HG03460 (cell line): ENCODE measurements at regions not wholly inside any gene's neighbourhood (a gene's known extent, or its start where the extent isn't known, plus 50 kb on each side); places are given as distances from the start of the nearest gene placed in this dataset.
"Not testable (repeated sequence)": the region's sequence is repeated elsewhere in the genome, so short reads cannot be mapped to it uniquely, and the experiment has no call there.

ENCODE experiments used
- ATAC-seq: cut with Tn5 transposase; IDR thresholded peaks from one replicate; pipeline ENCODE4 v1.9.1; 2021; ENCODE audit not compliant: unreplicated experiment

GRCh38 chr3:94314218-94314883 is 251.5 kb downstream of the NSUN3 start:
- ATAC-seq: no peak

- ATAC-seq: no peak
Observed at GRCh38 chr3:94317017-94317416, 254.2 kb downstream of the NSUN3 start.

GRCh38 chr3:94323596-94323995 is 260.7 kb downstream of the NSUN3 start:
- ATAC-seq: no peak

- no peak for ATAC-seq
Observed at GRCh38 chr3:94331831-94332230, 269.0 kb downstream of the NSUN3 start.

GRCh38 chr3:94336046-94336753 is 273.3 kb downstream of the NSUN3 start:
- ATAC-seq: no peak

- no peak for ATAC-seq
Observed at GRCh38 chr3:94345101-94345500, 282.2 kb downstream of the NSUN3 start.

- no peak for ATAC-seq
Observed at GRCh38 chr3:94349310-94349878, 286.5 kb downstream of the NSUN3 start.

- ATAC-seq: no peak
Observed at GRCh38 chr3:94356581-94356980, 293.7 kb downstream of the NSUN3 start.

- ATAC-seq: no peak
Observed at GRCh38 chr3:94359996-94360395, 297.1 kb downstream of the NSUN3 start.

GRCh38 chr3:94360987-94361386 is 298.1 kb downstream of the NSUN3 start:
- no peak for ATAC-seq

GRCh38 chr3:94362393-94362792 is 299.5 kb downstream of the NSUN3 start:
- no peak for ATAC-seq

- no peak for ATAC-seq
Observed at GRCh38 chr3:94365006-94365405, 302.1 kb downstream of the NSUN3 start.

GRCh38 chr3:94372026-94372425 is 309.2 kb downstream of the NSUN3 start:
- ATAC-seq: no peak

GRCh38 chr3:94373456-94373855 is 310.6 kb downstream of the NSUN3 start:
- ATAC-seq: no peak

GRCh38 chr3:94374439-94375161 is 311.7 kb downstream of the NSUN3 start:
- ATAC-seq: no peak

GRCh38 chr3:94377123-94377696 is 314.3 kb downstream of the NSUN3 start:
- ATAC-seq: not testable (repeated sequence)

GRCh38 chr3:94377863-94378262 is 315.0 kb downstream of the NSUN3 start:
- ATAC-seq: not testable (repeated sequence)

GRCh38 chr3:94378322-94378721 is 315.5 kb downstream of the NSUN3 start:
- ATAC-seq: no peak

GRCh38 chr3:94379264-94379663 is 316.4 kb downstream of the NSUN3 start:
- ATAC-seq: no peak

GRCh38 chr3:94394885-94395284 is 332.0 kb downstream of the NSUN3 start:
- ATAC-seq: no peak

GRCh38 chr3:94395851-94396250 is 333.0 kb downstream of the NSUN3 start:
- no peak for ATAC-seq
